GM04504 (cell line): ENCODE measurements at regions not wholly inside any gene's neighbourhood (a gene's known extent, or its start where the extent isn't known, plus 50 kb on each side); places are given as distances from the start of the nearest gene placed in this dataset.
A peak's percentile ranks its signal among the peaks of the same experiment; 100 is the strongest.
"Not testable (repeated sequence)": the region's sequence is repeated elsewhere in the genome, so short reads cannot be mapped to it uniquely, and the experiment has no call there.

Source experiments
- DNase-seq: peaks from one replicate; pipeline ENCODE4 v3.0.0-alpha.2; 2012; ENCODE audit warnings: low read depth

DNA sequence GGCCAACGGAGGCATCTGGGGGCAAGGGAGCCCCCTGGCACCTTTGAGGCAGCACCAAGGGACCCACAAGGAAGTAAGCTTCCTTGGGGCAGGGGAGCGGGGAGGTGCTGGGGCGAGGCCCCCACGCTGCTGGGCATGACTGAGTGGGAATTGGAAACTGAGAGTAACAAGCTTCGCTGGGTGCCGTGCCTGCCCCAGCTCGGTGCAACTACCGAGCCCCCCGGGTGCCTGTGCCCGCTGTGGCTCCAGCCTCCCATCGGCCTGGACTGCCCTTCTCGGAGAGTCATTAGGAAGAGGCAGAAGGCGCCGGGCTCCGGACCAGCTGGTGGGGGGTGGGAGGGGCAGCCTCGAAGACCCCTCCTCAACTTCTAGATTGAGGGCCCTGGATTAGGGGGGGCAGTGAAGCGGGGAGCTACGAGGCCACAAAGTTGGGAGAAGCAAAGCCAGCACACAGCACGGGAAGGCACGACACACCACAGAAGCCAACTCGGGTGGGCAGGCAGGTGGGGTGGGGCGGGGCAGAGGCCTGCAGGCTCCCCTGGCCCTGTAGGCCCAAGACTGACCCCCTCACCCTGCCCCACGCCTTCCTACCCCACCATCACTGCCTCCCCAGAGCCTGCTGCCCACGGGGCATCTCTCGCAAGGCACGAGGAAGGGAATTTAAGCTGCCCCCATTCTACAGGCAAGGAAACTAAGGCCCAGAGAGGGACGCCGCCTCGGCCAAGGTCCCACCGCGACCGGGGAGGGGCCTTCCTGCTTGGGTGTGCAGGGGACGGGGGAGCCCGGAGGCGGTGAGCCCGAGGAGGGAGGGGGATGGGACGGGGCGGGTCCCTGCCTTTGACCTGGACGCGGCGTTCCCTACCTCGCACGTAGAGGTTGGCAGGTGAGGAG is 83.2 kb downstream of the PTPRS start:
- DNase-seq, result no peak

GRCh38 chr19:5255602-5256231 is 84.9 kb downstream of the PTPRS start:
- no peak for DNase-seq

DNA sequence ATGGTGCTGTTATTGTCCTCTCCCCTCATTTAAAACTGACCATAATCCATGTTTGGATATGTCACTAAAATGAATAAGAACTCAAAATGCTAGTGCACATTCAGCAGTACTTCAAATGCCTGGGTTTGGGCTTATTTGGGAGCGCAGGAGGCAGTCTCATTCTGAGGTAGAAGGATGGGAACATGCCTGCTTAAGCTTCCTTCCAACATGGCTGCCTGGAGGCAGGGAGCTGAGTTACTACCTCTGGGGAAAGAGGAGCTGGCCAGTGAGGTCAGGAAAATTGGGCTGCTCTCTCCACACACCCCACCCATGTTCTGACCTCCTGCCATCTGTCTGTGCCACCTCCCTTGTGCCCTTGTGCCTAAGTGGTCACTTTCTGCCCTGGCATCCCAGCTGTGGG is 85.7 kb downstream of the PTPRS start:
- no peak for DNase-seq

DNA sequence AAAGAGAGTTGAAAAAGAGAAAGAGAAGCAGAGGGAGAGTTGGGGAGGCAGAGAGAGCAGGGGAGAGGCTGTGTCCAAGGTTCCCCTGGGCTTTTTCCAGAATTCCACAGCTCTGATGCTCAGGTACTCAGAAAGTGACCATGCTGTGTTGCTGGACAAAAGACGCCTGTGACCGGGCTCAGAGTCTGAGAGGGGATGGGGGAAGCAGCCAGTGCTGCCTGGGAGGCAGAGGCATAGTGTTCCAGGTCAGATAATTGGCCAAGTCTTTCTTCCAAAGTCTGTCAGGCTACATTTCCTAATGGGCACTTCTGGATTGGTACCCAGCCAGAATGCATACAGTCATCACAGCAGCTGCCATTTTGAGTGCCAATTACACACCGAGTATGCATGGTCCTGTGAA is 86.1 kb downstream of the PTPRS start:
- no peak for DNase-seq

GRCh38 chr19:5253406-5254110 is 87.1 kb downstream of the PTPRS start:
- peak; percentile 17 for DNase-seq

DNA sequence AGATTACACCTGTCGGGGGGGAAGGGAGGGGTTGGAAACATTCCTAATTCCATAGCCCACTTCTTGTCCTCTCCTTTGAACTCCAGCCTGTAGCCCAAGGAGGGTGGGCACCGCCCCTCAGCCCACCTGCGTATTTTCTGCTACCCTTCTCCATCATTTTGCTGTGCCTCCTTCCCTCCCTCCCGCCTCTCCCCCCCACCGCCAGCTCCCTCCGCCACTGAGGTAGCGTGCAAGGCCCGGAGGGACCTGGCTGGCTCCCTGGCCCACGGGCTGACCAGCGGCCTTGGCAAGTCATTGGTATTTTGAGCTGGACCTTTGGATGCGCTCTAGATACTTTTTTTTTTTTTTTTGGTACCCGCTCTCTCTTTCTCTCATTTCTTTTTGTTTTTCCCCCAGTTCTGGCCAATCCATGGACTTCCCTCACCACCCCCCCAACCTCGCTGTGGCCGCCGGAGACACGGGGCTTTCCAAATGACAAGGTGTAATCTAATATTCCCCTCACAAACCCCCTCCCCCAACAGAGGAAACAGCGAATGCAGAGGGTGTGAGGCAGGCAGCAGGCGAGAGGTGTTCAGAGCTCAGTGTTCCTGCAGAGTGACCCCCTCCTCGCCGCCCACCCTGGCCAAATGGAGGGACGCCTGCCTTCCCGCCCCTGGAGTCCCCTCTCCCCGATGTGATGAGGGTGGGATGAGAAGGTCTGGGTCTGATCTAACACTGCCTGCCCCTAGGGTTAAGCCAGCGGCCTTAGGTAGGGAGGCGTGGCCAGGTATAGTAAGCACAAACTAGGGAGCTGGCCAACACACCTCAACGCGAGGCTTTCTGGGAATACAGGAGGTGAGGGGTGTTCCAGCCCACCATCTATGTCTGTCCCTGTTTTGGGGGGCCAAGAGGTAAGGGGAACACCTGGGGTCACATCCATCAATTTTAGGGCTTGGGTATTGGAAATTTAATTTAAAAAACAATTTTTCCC is 89.2 kb downstream of the PTPRS start:
- no peak for DNase-seq

DNA sequence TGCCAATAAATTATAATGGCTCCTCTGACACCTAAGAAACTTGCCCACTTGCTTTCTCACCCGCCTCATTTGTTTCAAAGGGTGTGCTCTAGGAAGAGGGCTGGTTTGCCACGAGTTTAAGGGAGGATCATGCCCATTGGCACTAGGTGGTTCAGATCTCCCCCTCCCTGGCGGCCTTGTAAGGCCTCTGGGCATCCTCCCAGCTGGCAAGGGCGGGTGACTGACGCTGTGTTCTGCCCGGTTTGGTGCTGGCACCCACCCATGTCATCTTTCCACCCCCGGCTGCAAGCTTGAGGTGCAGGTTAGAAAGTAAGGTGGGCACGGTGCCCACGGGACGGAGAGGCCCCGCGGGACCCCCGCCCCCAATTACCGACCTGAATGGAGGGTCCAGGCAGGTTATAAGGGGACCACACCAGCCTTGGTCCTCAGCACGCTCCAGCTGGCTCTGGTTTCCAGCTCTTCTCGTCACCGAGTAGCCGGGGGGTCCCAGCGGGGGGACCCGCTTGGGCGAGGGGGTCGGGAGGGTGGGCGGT is 90.4 kb downstream of the PTPRS start:
- no peak for DNase-seq

DNA sequence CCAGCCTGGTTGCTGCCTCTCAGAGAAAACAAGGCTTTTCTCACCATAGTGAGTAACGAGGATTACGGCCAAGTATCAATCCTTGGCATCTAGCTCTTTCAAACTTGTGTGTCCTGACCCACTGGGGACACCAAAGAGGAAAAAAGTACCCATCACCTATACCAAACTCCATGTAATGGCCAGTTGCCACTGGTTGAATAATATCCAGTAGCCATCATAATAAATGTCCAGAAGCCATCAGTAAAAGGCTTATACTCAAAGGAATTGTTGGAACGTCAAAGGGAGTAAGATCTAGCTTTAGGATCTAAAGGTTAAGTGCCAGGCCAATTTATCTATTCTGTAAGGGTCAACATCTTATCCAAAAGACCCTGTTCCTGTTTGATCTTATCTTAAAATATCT is 91.1 kb downstream of the PTPRS start:
- no peak for DNase-seq

GRCh38 chr19:5247957-5248705 is 92.5 kb downstream of the PTPRS start:
- no peak for DNase-seq

DNA sequence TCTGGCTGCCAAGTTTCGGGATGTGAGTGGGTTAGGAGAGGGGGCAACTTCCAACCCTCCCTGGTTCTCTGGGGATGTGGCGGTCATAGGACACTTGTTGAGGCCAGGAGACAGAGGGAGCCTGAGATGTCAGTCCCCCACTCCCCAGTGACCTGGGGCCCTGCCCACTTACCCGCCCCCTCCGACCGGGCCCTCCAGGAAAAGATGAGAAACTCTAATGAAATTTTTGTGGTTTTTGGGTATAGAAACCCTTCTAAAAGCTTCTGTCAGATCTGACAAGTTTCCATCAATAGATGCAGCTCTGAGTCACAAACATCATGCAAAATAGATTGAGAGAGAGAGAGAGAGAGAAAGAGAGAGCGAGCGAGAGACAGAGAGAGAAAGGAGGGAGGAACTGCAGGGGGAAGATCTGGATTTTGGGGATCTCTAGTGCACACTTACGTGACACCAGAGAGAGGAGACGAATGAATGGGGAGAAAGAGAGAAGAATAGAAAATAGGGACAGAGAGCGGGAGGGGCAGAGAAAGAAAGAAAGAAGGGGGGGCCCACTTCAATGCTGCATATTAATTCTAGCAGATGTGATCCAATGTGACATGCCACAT is 94.0 kb downstream of the PTPRS start:
- no peak for DNase-seq

DNA sequence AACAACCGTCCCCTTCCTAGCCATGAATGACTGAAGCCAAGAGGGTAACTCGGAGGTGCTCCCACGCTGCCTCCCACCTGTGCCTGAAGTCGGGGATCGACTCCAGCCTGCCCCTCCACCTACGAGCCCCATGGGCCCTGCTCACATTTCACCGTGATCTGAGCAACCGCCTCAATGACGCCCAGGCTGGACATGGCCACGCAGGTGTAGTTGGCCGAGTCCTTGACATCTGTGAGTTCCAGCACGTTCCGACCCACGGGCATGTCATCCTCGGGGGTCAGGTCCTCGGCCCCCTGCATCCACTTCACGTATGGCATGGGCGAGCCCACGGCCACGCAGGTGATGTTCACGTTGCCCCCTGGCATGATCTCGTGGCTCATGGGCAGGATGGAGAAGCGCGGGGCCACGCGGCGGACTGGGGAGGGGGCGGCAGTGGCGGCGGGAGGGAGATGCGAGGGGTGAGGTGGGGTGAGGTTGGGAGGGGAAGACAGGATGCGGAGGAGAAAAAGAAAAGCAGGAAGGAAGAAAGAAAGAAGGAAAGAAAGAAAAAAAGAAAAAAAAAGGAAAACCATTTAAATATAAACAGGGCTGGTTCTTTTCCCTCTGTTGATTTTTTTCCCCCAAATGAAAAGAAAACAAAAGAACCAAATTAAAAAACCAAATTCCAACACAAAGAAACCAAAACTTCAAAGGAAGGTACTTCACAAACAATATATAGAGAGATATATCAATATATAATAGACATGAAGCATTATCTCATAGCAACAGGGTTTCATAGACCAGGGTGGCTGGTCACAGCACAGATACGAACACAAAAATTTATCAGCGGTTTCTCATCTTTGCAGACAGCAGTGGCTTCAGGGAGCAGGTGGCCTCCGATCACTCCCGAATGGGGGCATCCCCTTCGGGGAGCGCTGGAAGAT is 94.7 kb downstream of the PTPRS start:
- DNase-seq, result no peak

- no peak for DNase-seq
Observed at GRCh38 chr19:5244351-5244750, 96.3 kb downstream of the PTPRS start.

GRCh38 chr19:5243878-5244277 is 96.7 kb downstream of the PTPRS start:
- no peak for DNase-seq

- DNase-seq, result not testable (repeated sequence)
Observed at GRCh38 chr19:5241896-5242295, 98.7 kb downstream of the PTPRS start.

DNA sequence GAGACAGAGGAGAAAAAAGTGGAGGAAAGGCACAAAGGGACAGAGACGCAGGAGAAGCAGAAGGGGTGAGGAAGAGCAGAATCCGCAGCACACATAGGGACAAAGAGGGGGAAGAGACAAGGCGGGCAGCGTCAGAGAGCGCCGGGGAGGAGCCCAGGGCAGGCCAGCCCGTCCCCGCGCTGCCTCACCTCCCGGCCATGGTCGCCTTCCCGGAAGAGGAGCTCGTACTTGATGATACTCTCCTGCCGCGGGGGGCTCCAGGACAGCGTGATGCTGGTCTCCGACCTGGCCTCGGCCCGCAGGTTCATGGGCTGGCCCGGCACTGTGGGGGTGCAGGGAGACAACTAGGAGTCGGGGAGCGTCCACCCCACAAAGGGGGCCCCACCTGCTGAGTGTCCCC is 100.6 kb downstream of the PTPRS start:
- no peak for DNase-seq

- DNase-seq, result no peak
Observed at GRCh38 chr19:5238700-5239099, 101.9 kb downstream of the PTPRS start.

DNA sequence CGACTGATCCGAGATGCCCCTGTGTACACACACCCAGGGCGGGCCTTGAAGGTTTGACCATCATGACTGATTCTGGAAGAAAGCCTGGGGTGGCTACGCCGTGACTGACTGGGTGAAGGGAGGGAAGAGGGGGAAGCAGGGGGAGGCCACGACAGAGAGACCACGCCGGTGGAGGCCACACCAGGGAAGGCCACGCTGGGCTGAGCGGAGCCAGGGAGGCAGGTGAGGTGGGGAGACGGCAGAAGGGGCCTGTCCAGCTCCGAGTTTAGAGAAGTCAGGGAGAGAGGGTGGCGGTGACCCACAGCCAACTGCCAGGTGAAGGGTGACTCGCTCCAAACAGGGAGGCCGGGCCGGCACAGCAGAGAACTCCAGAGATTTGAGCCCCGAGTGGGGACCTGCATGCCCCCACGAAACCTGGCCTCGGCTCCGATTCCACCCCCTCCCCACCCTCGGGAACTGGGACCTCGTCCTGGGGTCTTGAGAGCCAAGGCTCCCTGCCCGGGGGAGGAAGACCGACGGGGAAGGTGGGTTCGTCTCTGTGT is 102.6 kb downstream of the PTPRS start:
- DNase-seq, result no peak

DNA sequence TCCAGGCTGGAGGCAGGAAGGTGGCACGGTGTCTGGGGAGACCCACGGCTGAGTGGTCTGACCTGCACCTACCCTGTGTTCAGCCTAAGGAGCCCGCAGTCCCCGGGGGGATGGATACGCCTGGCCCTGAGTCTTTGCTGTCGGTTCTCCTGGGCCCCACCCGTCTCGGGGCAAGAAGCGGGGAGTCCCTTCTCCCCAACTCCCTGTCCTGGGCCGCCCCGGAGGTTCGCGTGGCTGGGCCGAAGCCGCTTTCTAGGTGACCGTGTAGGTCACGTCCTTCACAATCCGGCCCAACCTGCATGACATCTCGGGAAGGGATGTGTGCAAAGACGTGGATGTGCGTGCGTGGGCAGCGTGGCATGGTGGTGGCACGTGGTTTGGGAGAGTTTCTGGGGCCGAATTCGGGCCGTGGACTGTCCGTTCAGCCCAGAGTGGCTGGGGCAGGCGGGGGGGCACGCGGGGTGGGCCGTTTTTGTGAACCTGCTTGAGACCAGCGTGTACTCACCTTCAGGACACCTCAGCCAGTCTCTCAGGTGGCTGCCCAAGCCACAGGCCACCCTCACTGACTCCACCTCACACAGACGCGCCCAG is 103.3 kb downstream of the PTPRS start:
- no peak for DNase-seq
